ENCODE measurements at regions not wholly inside any gene's neighbourhood (a gene's known extent, or its start where the extent isn't known, plus 50 kb on each side); places are given as distances from the start of the nearest gene placed in this dataset.
A peak's percentile ranks its signal among the peaks of the same experiment; 100 is the strongest.

- ChIA-PET POLR2A (interaction anchor here (0.9 kb wide), 1 partner anchor 456 kb away, joined by 4 read pairs; no protein-coding TSS in a partner anchor), CTCF (interaction anchor here (0.9 kb wide), 1 partner anchor 11 kb away, joined by 3 read pairs; no protein-coding TSS in a partner anchor)
- H3K27me3 Mint-ChIP-seq (ENCODE audit: insufficient read depth, unreplicated experiment), result no peaks in the 10 kb centered on the region
- no peak for TF ChIP-seq CTCF (IDR thresholded peaks at IDR 0.05; ENCODE audit: unreplicated experiment)
- H3K27ac Mint-ChIP-seq (ENCODE audit: low read depth, unreplicated experiment), result no peak overlapping the region
- no peaks in the 10 kb centered on the region for H3K36me3 Mint-ChIP-seq (ENCODE audit: insufficient read depth, unreplicated experiment)
- H3K9me3 Mint-ChIP-seq (ENCODE audit: unreplicated experiment), result peaks cover 6% of the 10 kb centered on the region
- peak; percentile 18 for DNase-seq (ENCODE audit: unreplicated experiment)
- BruUV-seq (replicated peaks), result no TSS peak
- no peak overlapping the region for H3K4me3 Mint-ChIP-seq (ENCODE audit: unreplicated experiment)
- intact Hi-C loops (cut with micrococcal nuclease), result no loop called here
- H3K4me1 Mint-ChIP-seq (ENCODE audit: insufficient read depth, unreplicated experiment), result no peaks in the 10 kb centered on the region
Observed at GRCh38 chr4:108488865-108489264, 131.5 kb upstream of the RPL34 start.

- H3K27me3 Mint-ChIP-seq (ENCODE audit: insufficient read depth, unreplicated experiment), result no peaks in the 10 kb centered on the region
- no peak for DNase-seq (ENCODE audit: unreplicated experiment)
- no peak overlapping the region for H3K4me3 Mint-ChIP-seq (ENCODE audit: unreplicated experiment)
- CTCF ChIA-PET, result interaction anchor here (0.6 to 1.7 kb wide), 2 partner anchors 368 to 427 kb away, joined by 3 to 9 read pairs; no protein-coding TSS in a partner anchor
- H3K27ac Mint-ChIP-seq (ENCODE audit: low read depth, unreplicated experiment), result no peak overlapping the region
- intact Hi-C loops (cut with micrococcal nuclease), result no loop called here
- H3K9me3 Mint-ChIP-seq (ENCODE audit: unreplicated experiment), result no peaks in the 10 kb centered on the region
- POLR2A ChIA-PET, result no interaction called here
- TF ChIP-seq CTCF (IDR thresholded peaks at IDR 0.05; ENCODE audit: unreplicated experiment), result no peak
- H3K36me3 Mint-ChIP-seq (ENCODE audit: insufficient read depth, unreplicated experiment), result no peaks in the 10 kb centered on the region
- no TSS peak for BruUV-seq (replicated peaks)
- H3K4me1 Mint-ChIP-seq (ENCODE audit: insufficient read depth, unreplicated experiment), result no peaks in the 10 kb centered on the region
Observed at GRCh38 chr4:108486046-108486445, 134.3 kb upstream of the RPL34 start.

- BruUV-seq (replicated peaks), result no TSS peak
- TF ChIP-seq CTCF (IDR thresholded peaks at IDR 0.05; ENCODE audit: unreplicated experiment), result no peak
- no peak overlapping the region for H3K4me3 Mint-ChIP-seq (ENCODE audit: unreplicated experiment)
- DNase-seq (ENCODE audit: unreplicated experiment), result no peak
- intact Hi-C loops (cut with micrococcal nuclease), result no loop called here
- H3K9me3 Mint-ChIP-seq (ENCODE audit: unreplicated experiment), result no peaks in the 10 kb centered on the region
- H3K4me1 Mint-ChIP-seq (ENCODE audit: insufficient read depth, unreplicated experiment), result no peaks in the 10 kb centered on the region
- ChIA-PET CTCF (no interaction called here), POLR2A (no interaction called here)
- H3K27me3 Mint-ChIP-seq (ENCODE audit: insufficient read depth, unreplicated experiment), result no peaks in the 10 kb centered on the region
- H3K36me3 Mint-ChIP-seq (ENCODE audit: insufficient read depth, unreplicated experiment), result no peaks in the 10 kb centered on the region
- H3K27ac Mint-ChIP-seq (ENCODE audit: low read depth, unreplicated experiment), result no peak overlapping the region
Observed at GRCh38 chr4:108484187-108484586, 136.2 kb upstream of the RPL34 start.

- TF ChIP-seq CTCF (IDR thresholded peaks at IDR 0.05; ENCODE audit: unreplicated experiment), result no peak
- intact Hi-C loops (cut with micrococcal nuclease), result no loop called here
- Mint-ChIP-seq H3K27ac (ENCODE audit: low read depth, unreplicated experiment) (no peak overlapping the region), H3K9me3 (ENCODE audit: unreplicated experiment) (no peaks in the 10 kb centered on the region), H3K4me1 (ENCODE audit: insufficient read depth, unreplicated experiment) (no peaks in the 10 kb centered on the region), H3K4me3 (ENCODE audit: unreplicated experiment) (no peak overlapping the region), H3K27me3 (ENCODE audit: insufficient read depth, unreplicated experiment) (no peaks in the 10 kb centered on the region), H3K36me3 (ENCODE audit: insufficient read depth, unreplicated experiment) (no peaks in the 10 kb centered on the region)
- CTCF ChIA-PET, result no interaction called here
- POLR2A ChIA-PET, result no interaction called here
- no TSS peak for BruUV-seq (replicated peaks)
- no peak for DNase-seq (ENCODE audit: unreplicated experiment)
Observed at GRCh38 chr4:108483650-108484049, 136.7 kb upstream of the RPL34 start.
